ELF-1 (cell line): ENCODE measurements at regions not wholly inside any gene's neighbourhood (a gene's known extent, or its start where the extent isn't known, plus 50 kb on each side); places are given as distances from the start of the nearest gene placed in this dataset.

Experiments used
- DNase-seq: peaks from one replicate; pipeline ENCODE4 v3.0.0-alpha.2; 2016; ENCODE audit warnings: low read depth, low spot score

- DNase-seq, result no peak
Measured at GRCh38 chr18:76573325-76574025, 78.4 kb upstream of the ZNF516 start.

GRCh38 chr18:76572518-76573247 is 77.6 kb upstream of the ZNF516 start:
- peak; percentile 31 for DNase-seq

- no peak for DNase-seq
Measured at GRCh38 chr18:76571689-76572088, 76.6 kb upstream of the ZNF516 start.

- no peak for DNase-seq
Measured at GRCh38 chr18:76570856-76571255, 75.8 kb upstream of the ZNF516 start.

GRCh38 chr18:76569644-76570419 is 74.8 kb upstream of the ZNF516 start:
- no peak for DNase-seq

- no peak for DNase-seq
Measured at GRCh38 chr18:76568731-76569130, 73.7 kb upstream of the ZNF516 start.

- no peak for DNase-seq
Measured at GRCh38 chr18:76567835-76568445, 72.9 kb upstream of the ZNF516 start.

- DNase-seq, result no peak
Measured at GRCh38 chr18:76566987-76567386, 71.9 kb upstream of the ZNF516 start.

GRCh38 chr18:76565238-76566173 is 70.5 kb upstream of the ZNF516 start:
- DNase-seq, result peak; percentile 82

- DNase-seq, result no peak
Measured at GRCh38 chr18:76564655-76565237, 69.7 kb upstream of the ZNF516 start.

- no peak for DNase-seq
Measured at GRCh38 chr18:76564117-76564516, 69.1 kb upstream of the ZNF516 start.

- no peak for DNase-seq
Measured at GRCh38 chr18:76562286-76563122, 67.5 kb upstream of the ZNF516 start.

GRCh38 chr18:76558881-76559667 is 64.0 kb upstream of the ZNF516 start:
- DNase-seq, result peak; percentile 39

- no peak for DNase-seq
Measured at GRCh38 chr18:76557026-76557575, 62.1 kb upstream of the ZNF516 start.

- DNase-seq, result no peak
Measured at GRCh38 chr18:76554547-76555222, 59.6 kb upstream of the ZNF516 start.

- no peak for DNase-seq
Measured at GRCh38 chr18:76553715-76554546, 58.9 kb upstream of the ZNF516 start.

GRCh38 chr18:76548541-76548940 is 53.5 kb upstream of the ZNF516 start:
- no peak for DNase-seq
